CD4-positive, alpha-beta T cell treated with Interleukin-4 for 1 hour (primary cell): ENCODE measurements at regions not wholly inside any gene's neighbourhood (a gene's known extent, or its start where the extent isn't known, plus 50 kb on each side); places are given as distances from the start of the nearest gene placed in this dataset.
"Not testable (repeated sequence)": the region's sequence is repeated elsewhere in the genome, so short reads cannot be mapped to it uniquely, and the experiment has no call there.

ENCODE experiments used
- DNase-seq, 2 donors: peaks; one replicate each; pipeline ENCODE4 v3.0.0-alpha.2; 2020 to 2022

DNA sequence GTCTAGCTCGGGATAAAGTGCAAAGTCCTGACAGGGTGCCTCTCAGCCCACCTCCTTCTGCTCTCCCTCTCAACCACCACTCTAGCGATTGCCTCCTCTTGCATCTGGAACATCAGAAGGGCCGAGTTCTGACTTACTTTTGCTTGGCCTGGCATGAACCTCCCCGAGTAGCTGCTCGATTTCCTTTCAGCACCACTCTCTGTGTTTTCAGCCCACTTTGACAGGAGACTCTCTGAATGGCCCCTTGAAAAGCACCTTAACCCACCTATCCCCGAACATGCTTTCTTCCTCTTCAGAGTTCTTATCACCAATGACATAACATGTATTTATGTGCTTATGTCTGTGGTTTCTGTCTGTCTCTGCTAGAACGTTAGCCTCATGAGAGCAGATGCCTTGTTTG, 225.8 kb upstream of the RUNX1 start:
- no peak for DNase-seq

DNA sequence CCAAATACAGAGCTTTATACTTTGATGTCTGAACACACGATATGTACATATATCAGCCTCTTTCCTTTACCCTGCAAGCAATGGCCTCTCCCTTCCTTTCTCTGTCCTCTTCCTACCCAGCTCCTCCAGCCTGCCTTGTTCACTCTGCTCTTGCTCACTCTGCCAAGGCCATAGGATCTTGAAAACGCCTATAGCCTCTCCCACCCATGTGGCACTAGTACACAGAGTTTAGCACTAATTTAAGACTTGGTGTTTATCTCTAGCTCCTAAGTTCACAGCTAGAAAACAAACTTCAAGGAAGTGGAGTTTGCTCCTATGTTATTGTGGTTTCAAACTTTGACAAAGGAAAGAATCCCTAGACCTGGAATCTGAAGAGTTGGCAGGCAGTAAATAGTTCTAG, 225.0 kb upstream of the RUNX1 start:
- no peak for DNase-seq

DNA sequence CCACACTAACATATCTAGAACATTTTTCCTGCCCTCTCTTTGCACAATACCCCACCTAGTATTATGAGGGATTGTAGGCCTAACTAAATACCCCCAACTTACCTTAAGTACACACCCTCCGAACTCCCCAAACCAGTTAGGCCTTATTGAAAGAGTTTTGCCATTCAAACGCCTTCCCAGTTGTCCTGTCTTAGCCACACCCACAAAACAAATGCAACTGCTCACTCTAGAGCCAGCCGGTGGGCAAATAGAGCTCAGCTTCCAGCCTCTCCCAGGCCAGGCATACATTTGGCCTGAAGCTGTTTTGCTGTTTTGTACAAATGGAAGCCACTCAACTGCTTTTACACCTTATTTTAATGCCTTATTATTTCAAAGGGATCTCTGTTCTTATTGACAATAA, 224.2 kb upstream of the RUNX1 start:
- no peak for DNase-seq

DNA sequence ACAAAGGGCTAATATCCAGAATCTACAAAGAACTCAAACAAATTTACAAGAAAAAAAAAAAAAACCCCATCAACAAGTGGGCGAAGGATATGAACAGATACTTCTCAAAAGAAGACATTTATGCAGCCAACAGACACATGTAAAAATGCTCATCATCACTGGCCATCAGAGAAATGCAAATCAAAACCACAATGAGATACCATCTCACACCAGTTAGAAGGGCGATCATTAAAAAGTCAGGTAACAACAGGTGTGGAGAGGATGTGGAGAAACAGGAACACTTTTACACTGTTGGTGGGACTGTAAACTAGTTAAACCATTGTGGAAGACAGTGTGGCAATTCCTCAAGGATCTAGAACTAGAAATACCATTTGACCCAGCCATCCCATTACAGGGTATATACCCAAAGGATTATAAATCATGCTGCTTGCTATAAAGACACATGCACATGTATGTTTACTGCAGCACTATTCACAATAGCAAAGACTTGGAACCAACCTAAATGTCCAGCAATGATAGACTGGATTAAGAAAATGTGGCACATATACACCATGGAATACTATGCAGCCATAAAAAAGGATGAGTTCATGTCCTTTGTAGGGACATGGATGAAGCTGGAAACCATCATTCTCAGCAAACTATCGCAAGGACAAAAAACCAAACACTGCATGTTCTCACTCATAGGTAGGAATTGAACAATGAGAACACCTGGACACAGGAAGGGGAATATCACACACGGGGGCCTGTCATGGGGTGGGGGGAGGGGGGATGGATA, 222.4 kb upstream of the RUNX1 start:
- not testable (repeated sequence) for DNase-seq

DNA sequence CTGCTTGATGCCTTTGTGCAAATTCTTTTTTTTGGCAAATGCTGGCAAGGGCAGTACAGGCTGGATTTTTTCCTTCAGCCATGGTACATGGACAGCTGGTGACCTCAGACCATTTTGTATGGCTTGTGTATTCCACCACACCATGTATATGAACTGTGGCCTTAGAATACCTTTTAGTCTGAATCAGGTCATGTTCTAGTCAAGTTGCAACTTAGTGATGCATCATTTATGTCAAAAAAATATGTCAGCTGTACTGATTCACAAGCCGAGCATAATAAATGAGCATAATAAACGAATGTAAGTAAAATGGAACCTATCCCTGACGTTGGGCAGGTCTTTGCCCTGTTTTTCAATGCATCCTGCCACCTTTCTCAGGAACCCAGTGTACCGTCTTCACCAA, 219.7 kb upstream of the RUNX1 start:
- no peak for DNase-seq

DNA sequence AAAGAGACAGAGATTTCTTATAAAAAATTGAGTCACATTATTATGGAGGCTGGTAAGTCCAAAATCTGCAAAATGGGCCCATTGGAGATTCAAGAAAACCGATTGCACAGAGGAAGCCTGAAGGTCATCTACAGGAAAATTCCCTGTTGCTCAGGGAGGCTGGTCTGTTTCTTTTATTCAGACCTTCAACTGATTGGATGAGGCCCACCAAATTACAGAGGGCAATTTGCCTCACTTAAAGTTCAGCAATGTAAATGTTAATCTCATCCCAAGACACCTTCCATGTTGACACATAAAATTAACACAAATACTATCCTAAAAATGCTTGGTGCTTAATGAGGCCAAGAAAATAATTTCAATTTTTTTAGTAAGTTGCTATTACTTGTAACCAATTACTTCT, 219.2 kb upstream of the RUNX1 start:
- no peak for DNase-seq

DNA sequence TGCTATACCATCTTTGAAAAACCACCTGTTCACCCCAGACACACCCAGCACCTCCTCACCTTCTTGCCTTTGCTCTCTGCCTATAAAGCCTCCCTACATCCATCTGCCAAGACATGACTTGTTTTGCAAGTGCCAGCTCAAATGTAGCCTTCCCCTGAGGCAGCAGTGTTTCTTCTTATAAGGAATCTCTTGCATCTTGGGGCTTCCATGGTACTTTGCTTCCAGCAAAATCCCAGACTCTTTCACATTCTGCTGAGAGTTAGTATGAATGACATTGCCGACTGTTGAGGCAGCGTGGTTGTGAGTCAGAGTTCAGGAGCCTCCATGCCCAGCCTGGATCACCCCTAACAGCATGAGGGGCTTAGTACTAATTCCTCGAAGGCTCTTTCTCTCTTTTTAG, 217.4 kb upstream of the RUNX1 start:
- no peak for DNase-seq

DNA sequence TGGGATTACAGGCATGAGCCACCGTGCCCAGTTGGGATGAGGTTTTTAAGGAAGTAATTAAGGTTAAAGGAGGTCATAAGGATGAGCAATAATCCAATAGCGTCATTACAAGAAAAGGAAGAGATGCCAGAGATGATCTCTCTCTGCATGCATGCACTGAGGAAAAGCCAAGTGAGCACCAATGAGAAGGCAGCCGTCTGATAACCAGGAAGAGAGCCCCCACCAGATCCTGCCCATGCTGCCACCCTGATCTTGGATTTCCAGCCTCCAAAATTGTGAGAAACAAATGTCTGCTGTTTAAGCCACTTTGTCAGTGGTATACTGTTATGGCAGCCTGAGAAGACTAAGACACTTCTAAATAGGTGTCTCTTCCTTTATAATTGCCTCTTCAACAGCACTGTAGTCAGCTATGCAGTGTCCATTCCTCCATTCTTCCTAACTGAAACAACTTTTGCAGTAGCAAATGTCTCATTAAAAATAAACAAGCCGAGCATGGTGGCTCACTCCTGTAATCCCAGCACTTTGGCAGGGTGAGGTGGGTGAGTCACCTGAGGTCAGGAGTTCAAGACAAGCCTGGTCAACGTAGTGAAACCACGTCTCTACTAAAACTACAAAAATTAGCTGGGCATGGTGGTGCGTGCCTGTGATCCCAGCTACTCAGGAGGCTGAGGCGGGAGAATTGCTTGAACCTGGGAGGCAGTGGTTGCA, 216.2 kb upstream of the RUNX1 start:
- DNase-seq, result no peak

DNA sequence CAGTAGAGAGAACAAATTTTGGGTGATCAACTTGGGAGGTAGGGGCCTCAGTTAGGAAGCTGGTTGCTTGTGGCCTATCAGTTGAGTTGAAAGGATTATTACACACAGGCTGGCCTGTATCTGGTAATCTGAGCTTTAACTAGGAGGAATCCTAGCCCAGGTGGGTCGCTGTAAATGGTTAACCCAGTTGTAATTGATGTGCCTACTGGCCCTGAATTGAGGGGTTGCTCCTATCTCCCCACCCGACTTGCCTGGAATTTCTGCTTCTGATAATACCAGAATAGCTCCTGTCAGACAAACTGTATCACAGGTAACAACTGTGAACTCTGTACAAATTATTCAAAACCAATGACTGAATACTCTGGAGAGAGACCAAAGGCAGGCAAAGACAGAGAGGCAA, 210.4 kb upstream of the RUNX1 start:
- no peak for DNase-seq

DNA sequence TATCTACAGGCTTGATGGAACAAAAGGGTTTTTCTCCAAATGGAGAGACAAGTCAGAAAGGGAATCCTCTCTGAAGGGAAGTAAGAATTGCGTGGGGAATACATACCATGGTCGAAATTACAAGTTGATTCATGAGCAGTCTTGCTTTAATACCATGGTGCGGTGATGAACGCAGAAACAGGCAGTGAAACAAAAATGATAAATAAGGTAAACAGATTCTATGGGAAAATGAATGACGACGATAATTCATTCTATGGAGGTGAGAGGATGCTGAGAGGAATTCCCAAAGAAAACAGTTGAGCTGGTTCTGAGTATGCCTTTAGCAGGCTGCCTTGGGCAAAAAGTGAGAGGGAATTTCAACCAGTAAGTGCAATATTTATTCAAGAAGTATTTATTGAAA, 209.4 kb upstream of the RUNX1 start:
- no peak for DNase-seq

DNA sequence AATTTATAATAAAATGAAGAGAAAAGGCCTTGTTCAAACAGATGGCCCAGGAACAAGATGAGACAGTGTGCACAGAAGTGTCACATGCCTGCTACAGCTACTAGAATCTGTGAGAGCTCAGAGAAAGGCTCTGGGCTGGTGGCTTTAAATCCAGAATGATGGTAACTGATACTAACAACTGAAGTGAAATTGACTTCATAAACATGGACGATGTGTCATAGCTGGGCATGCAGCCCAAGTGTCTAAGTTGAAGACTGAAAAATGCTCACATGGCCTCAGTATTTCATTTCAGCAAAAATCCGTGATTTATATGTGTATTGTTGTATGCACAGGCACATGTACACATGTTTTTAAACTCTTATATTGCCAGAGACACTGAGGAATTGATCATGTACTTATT, 208.3 kb upstream of the RUNX1 start:
- DNase-seq, result no peak

DNA sequence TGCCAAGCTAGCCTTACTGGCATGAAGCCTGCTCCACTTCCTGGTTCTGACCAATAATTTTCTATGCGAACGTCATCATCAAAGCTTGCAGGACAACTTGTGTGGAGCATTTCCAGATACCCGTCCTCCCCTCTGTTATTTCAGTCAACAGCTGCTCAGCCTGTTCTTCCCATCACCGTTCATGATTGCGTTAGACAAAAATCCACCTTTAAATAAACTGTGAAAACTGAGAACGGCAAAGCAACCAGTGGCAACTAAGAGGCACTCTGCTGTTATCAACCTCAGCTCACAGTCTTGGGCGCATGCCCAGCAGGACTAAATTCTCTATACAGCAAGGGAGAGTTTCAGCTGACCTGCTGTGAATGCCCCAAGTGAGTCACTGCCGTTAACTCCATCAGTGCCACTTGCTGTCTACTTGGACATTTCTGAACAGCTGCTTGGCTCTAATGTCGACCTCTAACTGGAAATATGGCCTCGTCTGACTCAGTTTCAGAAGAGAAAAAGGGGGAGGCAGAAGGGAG, 207.4 kb upstream of the RUNX1 start:
- DNase-seq, result no peak

DNA sequence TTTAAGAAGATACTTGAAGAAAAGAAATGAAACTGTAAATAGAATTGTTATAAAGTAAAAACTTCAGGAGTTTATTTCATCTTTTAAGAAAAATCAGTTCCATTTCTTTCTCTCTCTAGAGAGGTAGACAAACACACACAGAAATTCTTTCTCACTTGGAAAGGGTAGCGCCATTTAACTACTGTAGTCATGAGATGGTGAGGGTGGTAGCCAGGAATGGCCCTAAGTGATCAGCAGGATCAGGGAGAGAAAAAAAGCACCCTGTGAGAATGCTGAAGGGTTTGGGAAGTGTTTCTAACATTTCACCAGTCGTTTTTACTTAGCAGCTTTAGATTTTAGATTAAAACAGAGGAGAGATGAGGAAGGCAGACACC, 205.7 kb upstream of the RUNX1 start:
- DNase-seq, result no peak

DNA sequence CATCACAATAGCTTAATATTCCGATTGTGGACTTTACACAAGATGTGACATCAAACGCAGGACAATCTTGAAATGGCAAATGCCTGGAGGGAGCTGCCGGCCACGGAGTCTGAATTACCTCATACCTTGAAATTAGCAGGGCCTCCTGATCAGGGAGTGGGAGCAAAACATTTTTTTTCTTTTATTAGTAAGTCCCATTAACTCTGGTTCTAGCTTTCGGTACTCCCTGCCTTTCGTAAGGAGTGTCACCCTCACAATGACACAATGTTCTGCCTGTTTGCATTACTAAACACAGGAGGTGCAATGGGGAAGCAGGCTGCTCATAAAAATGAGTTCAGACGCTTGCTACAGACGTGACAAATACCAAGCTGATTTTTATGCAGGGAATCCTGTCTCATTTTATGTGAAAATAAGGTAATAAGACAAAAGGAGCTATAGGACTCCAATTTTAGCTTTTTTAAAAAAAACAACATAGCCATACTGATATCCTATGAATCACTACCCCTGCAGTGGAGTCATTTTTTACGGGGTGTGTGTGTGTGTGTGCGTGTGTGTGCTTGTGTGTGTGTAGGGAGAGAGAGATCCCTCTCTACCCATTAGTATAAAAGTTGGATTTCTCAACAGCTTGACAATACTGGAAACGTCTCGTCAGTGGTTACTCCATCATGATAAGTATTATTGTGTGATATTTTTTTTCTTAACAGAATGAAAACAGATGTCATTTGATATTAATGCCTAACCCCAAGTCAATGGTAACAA, 205.1 kb upstream of the RUNX1 start:
- DNase-seq, result no peak

DNA sequence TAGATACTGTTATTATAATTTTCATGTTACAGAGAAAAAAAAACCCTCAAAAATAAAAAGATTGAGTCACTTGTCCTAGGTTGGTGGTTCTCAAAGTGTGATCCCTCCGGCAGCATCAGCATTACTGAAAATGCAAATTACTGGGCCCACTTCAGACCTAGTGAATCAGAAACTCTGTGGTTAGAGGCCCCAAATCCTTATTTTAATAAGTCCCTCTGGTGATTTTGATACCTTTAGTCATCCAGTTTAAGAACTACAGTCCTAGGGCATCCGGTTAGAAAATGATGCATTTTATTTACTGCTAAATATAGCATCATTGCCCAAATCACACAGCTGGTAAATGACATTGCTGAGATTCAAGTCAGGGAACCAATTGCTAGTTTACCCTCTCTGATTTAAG, 203.7 kb upstream of the RUNX1 start:
- DNase-seq, result no peak

DNA sequence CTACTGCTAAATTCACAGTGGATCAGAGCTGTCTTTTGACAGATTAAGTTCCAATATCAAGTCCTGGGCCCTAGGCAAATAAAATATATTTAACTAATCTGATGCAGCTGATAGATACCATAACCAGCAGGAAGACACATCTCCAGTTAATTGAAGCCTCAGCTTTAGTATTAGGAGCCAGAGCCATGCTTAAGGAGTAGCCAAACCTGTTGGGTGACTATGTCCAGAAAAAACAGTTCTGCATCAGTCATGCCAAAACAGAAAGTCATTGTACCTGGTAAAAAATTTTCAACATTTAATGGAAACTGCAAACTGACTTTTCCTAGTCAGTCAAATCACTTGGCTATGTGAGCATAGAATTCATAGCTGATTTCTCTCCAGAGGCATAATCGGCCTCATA, 200.5 kb upstream of the RUNX1 start:
- no peak for DNase-seq

DNA sequence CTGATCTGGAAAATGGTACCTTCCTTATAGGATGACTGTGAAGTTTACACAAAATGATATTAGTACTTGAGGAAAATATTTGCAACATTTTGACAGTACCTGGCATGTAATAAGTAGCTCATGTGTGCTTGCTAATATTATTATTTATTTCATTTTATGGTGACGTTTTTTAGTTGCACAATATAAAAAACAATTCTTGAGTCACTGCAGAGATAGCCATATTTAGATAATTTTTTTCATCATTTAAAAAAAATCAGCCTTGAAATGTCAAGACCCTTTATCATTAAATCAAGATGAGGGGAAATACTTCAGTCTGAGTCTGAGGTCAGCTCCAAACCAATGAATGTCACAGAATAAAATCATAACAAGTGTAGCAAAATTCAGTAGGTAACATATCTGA, 196.8 kb upstream of the RUNX1 start:
- DNase-seq, result no peak

DNA sequence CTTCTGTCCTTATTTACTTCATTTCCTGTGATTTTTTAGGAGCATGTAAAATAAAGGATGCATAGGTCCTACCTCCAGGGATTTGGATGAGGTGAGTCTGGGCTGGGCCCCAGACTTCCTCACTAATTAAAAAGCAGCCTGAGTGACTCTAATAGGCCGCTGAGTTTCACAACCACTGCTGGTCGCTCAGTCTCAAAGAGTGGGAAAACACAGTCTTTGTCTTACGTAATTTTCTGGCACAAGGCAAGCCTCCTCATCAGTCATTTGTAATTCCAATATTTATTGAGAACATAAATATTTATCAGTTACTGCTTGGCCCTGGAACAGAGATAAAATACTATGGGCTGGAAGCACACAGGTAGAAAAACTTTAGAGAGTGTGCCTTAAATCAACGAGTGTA, 195.4 kb upstream of the RUNX1 start:
- no peak for DNase-seq

DNA sequence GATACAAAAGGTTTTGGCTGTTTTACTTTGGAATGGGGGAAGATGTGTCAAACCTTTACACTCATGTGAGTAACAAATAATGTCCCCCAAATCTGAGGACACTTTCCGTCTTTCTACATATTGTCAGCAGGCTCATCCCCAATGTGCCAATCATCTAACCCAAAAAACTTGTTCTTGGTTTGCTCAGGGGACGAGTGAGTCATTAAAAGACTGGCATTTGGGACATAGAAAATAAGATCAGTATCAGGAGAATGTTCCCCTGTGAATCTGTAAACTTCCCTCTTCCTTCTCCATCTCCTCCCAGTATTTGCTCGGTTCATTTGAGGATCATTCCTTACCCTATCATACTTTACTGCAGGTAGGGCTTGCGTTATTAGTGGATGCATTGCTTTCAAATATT, 194.1 kb upstream of the RUNX1 start:
- DNase-seq, result no peak

DNA sequence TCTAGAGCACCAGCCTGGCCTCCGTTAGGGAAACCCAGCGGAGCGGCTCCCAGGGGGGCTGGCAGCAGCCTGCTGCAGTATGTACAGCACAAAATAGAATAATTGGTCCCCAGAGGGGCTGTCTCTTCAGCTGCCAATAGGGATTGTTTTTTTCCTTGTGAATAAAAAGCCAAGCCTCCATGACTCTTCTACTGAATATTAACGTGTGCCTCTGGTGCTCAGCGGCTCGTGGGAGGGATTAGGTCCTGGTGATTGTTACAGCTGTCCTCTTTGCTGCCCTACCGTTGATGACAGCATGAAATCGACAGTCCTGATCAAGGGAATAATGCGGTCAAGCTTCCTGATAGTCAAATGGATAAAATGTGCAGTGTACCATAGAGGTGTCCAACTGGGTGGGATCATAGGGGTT, 190.7 kb upstream of the RUNX1 start:
- DNase-seq, result no peak

DNA sequence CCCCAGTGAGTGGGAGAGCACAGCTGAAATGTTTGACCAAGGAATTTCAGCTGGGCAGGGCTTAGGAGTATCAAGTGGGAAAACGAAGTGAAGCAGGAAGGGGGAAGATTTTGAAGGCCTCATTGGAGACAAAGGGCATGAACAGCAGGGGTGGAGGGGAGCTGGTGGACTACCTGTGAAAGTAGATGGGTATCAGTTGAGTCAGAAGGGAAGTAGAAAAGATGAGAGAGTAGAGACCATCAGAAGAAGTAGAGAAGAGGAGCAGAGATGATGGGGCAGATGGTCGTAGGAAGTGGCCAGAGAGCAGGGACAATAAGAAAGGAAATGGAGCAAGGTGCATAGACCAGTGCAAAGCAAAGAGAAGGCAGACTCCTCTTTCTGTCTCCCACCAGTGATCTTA, 189.0 kb upstream of the RUNX1 start:
- DNase-seq, result no peak

DNA sequence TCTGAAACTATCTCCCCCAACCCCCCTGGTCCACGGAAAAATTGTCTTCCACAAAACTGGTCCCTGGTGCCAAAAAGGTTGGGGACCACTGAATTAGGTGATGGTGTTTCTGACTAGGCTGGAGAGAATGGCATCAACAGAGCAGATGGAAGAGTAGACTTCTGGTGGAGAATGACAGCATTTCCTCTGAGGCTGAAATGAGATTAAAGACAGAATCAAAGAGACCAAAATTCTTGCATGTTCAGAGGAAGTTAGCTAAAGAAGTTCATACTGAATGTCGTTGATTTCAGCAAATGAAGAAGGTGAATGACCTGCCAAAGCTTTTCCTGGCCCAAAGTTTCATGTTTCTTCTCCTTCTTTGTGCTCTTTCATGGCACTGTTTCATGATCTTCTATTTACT, 188.2 kb upstream of the RUNX1 start:
- no peak for DNase-seq

DNA sequence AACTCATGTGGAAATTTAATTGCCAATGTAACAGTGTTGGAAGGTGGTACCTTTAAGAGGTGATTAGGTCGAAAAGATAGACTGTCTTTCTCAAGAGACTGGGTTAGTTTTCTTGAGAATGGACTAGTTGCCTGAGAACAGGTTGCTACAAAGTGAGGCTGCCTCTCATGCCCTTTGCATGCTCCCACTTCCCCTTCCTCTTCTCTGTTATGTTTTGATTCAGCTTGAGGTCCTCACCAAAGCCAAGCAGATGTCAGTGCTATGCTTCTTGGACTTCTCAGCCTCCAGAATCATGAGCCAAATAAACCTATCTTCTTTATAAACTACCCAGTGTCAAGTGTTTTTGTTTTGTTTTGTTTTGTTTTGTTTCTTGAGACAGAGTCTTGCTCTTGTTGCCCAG, 187.0 kb upstream of the RUNX1 start:
- no peak for DNase-seq

DNA sequence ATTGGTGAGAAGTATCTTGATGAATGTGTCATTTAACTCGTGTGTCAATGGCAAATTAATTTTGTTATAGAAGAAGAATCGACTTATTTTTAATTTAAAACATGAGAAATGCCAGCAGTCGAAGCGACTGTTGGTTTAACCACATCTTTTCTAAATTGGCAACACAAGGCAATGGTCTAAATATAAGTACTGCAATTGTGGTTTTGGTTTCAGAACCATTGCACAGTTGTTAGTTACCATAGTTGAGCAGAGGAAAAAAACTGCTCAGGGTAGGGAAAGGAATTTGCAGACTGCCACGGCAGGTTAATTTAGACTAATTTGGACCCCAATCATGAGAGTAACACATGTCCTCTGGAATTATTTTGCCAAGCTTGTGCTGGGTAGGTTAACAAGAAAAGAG, 185.6 kb upstream of the RUNX1 start:
- DNase-seq, result no peak
